ENCODE measurements at regions not wholly inside any gene's neighbourhood (a gene's known extent, or its start where the extent isn't known, plus 50 kb on each side); places are given as distances from the start of the nearest gene placed in this dataset.

- no peak for DNase-seq (ENCODE audit: extremely low read depth, low read depth)
Observed at GRCh38 chr1:83596331-83596730, 402.6 kb downstream of the TTLL7 start.

GRCh38 chr1:83593073-83593472, 405.9 kb downstream of the TTLL7 start:
- no peak for DNase-seq (ENCODE audit: extremely low read depth, low read depth)

- no peak for DNase-seq (ENCODE audit: extremely low read depth, low read depth)
Observed at GRCh38 chr1:83588140-83588539, 410.8 kb downstream of the TTLL7 start.

GRCh38 chr1:83583351-83584014, 415.4 kb downstream of the TTLL7 start:
- no peak for DNase-seq (ENCODE audit: extremely low read depth, low read depth)

GRCh38 chr1:83581747-83582146, 417.2 kb downstream of the TTLL7 start:
- no peak for DNase-seq (ENCODE audit: extremely low read depth, low read depth)

GRCh38 chr1:83574791-83575190, 424.1 kb downstream of the TTLL7 start:
- no peak for DNase-seq (ENCODE audit: extremely low read depth, low read depth)

GRCh38 chr1:83573776-83574175, 425.2 kb downstream of the TTLL7 start:
- no peak for DNase-seq (ENCODE audit: extremely low read depth, low read depth)

- no peak for DNase-seq (ENCODE audit: extremely low read depth, low read depth)
Observed at GRCh38 chr1:83571536-83571935, 427.4 kb downstream of the TTLL7 start.

GRCh38 chr1:83561346-83561745, 437.6 kb downstream of the TTLL7 start:
- no peak for DNase-seq (ENCODE audit: extremely low read depth, low read depth)

GRCh38 chr1:83559129-83559840, 439.6 kb downstream of the TTLL7 start:
- DNase-seq (ENCODE audit: extremely low read depth, low read depth), result no peak

GRCh38 chr1:83555871-83556270, 443.1 kb downstream of the TTLL7 start:
- DNase-seq (ENCODE audit: extremely low read depth, low read depth), result no peak

- DNase-seq (ENCODE audit: extremely low read depth, low read depth), result no peak
Observed at GRCh38 chr1:83554174-83554573, 444.8 kb downstream of the TTLL7 start.

GRCh38 chr1:83552820-83553219, 446.1 kb downstream of the TTLL7 start:
- no peak for DNase-seq (ENCODE audit: extremely low read depth, low read depth)

- no peak for DNase-seq (ENCODE audit: extremely low read depth, low read depth)
Observed at GRCh38 chr1:83548311-83548710, 450.6 kb downstream of the TTLL7 start.

- no peak for DNase-seq (ENCODE audit: extremely low read depth, low read depth)
Observed at GRCh38 chr1:83547901-83548300, 451.0 kb downstream of the TTLL7 start.

GRCh38 chr1:83546874-83547273, 452.1 kb downstream of the TTLL7 start:
- no peak for DNase-seq (ENCODE audit: extremely low read depth, low read depth)

GRCh38 chr1:83545066-83545862, 453.7 kb downstream of the TTLL7 start:
- DNase-seq (ENCODE audit: extremely low read depth, low read depth), result no peak

- no peak for DNase-seq (ENCODE audit: extremely low read depth, low read depth)
Observed at GRCh38 chr1:83543222-83543973, 455.5 kb downstream of the TTLL7 start.

GRCh38 chr1:83531521-83532309, 467.2 kb downstream of the TTLL7 start:
- no peak for DNase-seq (ENCODE audit: extremely low read depth, low read depth)

GRCh38 chr1:83530506-83530905, 468.4 kb downstream of the TTLL7 start:
- DNase-seq (ENCODE audit: extremely low read depth, low read depth), result no peak
